ENCODE measurements at regions not wholly inside any gene's neighbourhood (a gene's known extent, or its start where the extent isn't known, plus 50 kb on each side); places are given as distances from the start of the nearest gene placed in this dataset.

GRCh38 chr2:45114221-45114955, 105.1 kb upstream of the SIX2 start:
- no peak overlapping the region; the same call in 1 of the 2 replicates for H2AFZ ChIP-seq (ENCODE audit: low read length)

GRCh38 chr2:45112750-45113149, 103.5 kb upstream of the SIX2 start:
- Histone ChIP-seq H3K4me3 (ENCODE audit: low read length) (no peak overlapping the region), H2AFZ (ENCODE audit: low read length) (no peak overlapping the region), H3K4me1 (ENCODE audit: low read length) (no peaks in the 10 kb centered on the region), H3K79me2 (ENCODE audit: low read length) (no peaks in the 10 kb centered on the region), H4K20me1 (ENCODE audit: insufficient read depth, low read length) (no peaks in the 10 kb centered on the region), H3K4me2 (ENCODE audit: low read depth, low read length) (no peak overlapping the region), H3K27ac (ENCODE audit: low read length) (no peak overlapping the region), H3K9ac (ENCODE audit: low read length) (no peak overlapping the region), H3K9me2 (replicated peaks; ENCODE audit: insufficient read depth, low read length) (no peaks in the 10 kb centered on the region), H3K9me3 (replicated peaks; ENCODE audit: insufficient read depth, low read length) (no peaks in the 10 kb centered on the region), H3F3A (ENCODE audit: insufficient read depth, low read length) (no peaks in the 10 kb centered on the region), H3K36me3 (replicated peaks; ENCODE audit: insufficient read depth, low read length) (no peaks in the 10 kb centered on the region), H3K27me3 (replicated peaks; ENCODE audit: insufficient read depth, low read length) (no peaks in the 10 kb centered on the region)
- TF ChIP-seq EZH2 (optimal IDR thresholded peaks at IDR 0.05; ENCODE audit: low read depth, low read length) (no peak), CTCF (IDR thresholded peaks at IDR 0.05; ENCODE audit: low read length) (no peak), EZH2phosphoT487 (IDR thresholded peaks at IDR 0.05; ENCODE audit: low read length) (no peak)
- DNase-seq = no peak

More at GRCh38 chr2:45114221-45114955, 105.1 kb upstream of the SIX2 start:
- no peak overlapping the region for H3K4me2 ChIP-seq (ENCODE audit: low read depth, low read length)
- H3F3A ChIP-seq (ENCODE audit: insufficient read depth, low read length) = no peaks in the 10 kb centered on the region
- H3K27me3 ChIP-seq (replicated peaks; ENCODE audit: insufficient read depth, low read length) = no peaks in the 10 kb centered on the region
- no peak overlapping the region for H3K27ac ChIP-seq (ENCODE audit: low read length)
- DNase-seq = no peak
- no peaks in the 10 kb centered on the region for H3K4me1 ChIP-seq (ENCODE audit: low read length)
- H3K4me3 ChIP-seq (ENCODE audit: low read length) = no peak overlapping the region
- H3K79me2 ChIP-seq (ENCODE audit: low read length) = no peaks in the 10 kb centered on the region
- no peaks in the 10 kb centered on the region for H3K36me3 ChIP-seq (replicated peaks; ENCODE audit: insufficient read depth, low read length)
- H3K9me3 ChIP-seq (replicated peaks; ENCODE audit: insufficient read depth, low read length) = no peaks in the 10 kb centered on the region
- no peaks in the 10 kb centered on the region for H3K9me2 ChIP-seq (replicated peaks; ENCODE audit: insufficient read depth, low read length)
- TF ChIP-seq CTCF (IDR thresholded peaks at IDR 0.05; ENCODE audit: low read length) (no peak), EZH2phosphoT487 (IDR thresholded peaks at IDR 0.05; ENCODE audit: low read length) (no peak), EZH2 (optimal IDR thresholded peaks at IDR 0.05; ENCODE audit: low read depth, low read length) (no peak)
- H4K20me1 ChIP-seq (ENCODE audit: insufficient read depth, low read length) = no peaks in the 10 kb centered on the region
- no peak overlapping the region for H3K9ac ChIP-seq (ENCODE audit: low read length)

- DNase-seq = no peak
- no peak overlapping the region for H3K4me2 ChIP-seq (ENCODE audit: low read depth, low read length)
- no peaks in the 10 kb centered on the region for H3K79me2 ChIP-seq (ENCODE audit: low read length)
- no peak overlapping the region for H3K27ac ChIP-seq (ENCODE audit: low read length)
- H3K4me1 ChIP-seq (ENCODE audit: low read length) = no peaks in the 10 kb centered on the region
- H4K20me1 ChIP-seq (ENCODE audit: insufficient read depth, low read length) = no peaks in the 10 kb centered on the region
- no peaks in the 10 kb centered on the region for H3F3A ChIP-seq (ENCODE audit: insufficient read depth, low read length)
- H3K4me3 ChIP-seq (ENCODE audit: low read length) = no peak overlapping the region
- H3K9me3 ChIP-seq (replicated peaks; ENCODE audit: insufficient read depth, low read length) = no peaks in the 10 kb centered on the region
- TF ChIP-seq EZH2phosphoT487 (IDR thresholded peaks at IDR 0.05; ENCODE audit: low read length) (no peak), EZH2 (optimal IDR thresholded peaks at IDR 0.05; ENCODE audit: low read depth, low read length) (no peak), CTCF (IDR thresholded peaks at IDR 0.05; ENCODE audit: low read length) (no peak)
- H3K27me3 ChIP-seq (replicated peaks; ENCODE audit: insufficient read depth, low read length) = no peaks in the 10 kb centered on the region
- H2AFZ ChIP-seq (ENCODE audit: low read length) = no peak overlapping the region
- H3K9ac ChIP-seq (ENCODE audit: low read length) = no peak overlapping the region
- no peaks in the 10 kb centered on the region for H3K36me3 ChIP-seq (replicated peaks; ENCODE audit: insufficient read depth, low read length)
- H3K9me2 ChIP-seq (replicated peaks; ENCODE audit: insufficient read depth, low read length) = no peaks in the 10 kb centered on the region
These were observed 95.9 kb upstream of the SIX2 start for GRCh38 chr2:45105050-45105582.
